ENCODE measurements at regions not wholly inside any gene's neighbourhood (a gene's known extent, or its start where the extent isn't known, plus 50 kb on each side); places are given as distances from the start of the nearest gene placed in this dataset.

GRCh38 chr10:43965918-43966570 is 317.4 kb upstream of the ZNF32 start:
- H3K4me1 Mint-ChIP-seq = no peaks in the 10 kb centered on the region
- H3K4me3 Mint-ChIP-seq = no peak overlapping the region
- H3K9me3 Mint-ChIP-seq = no peaks in the 10 kb centered on the region
- H3K27me3 Mint-ChIP-seq = no peaks in the 10 kb centered on the region
- H3K27ac Mint-ChIP-seq = no peak overlapping the region
- ATAC-seq (replicated peaks) = no peak
- H3K36me3 Mint-ChIP-seq (ENCODE audit: low read depth) = no peaks in the 10 kb centered on the region

- no peaks in the 10 kb centered on the region for H3K4me1 Mint-ChIP-seq
- no peak overlapping the region for H3K27ac Mint-ChIP-seq
- H3K4me3 Mint-ChIP-seq = no peak overlapping the region
- no peak for ATAC-seq (replicated peaks)
- no peaks in the 10 kb centered on the region for H3K27me3 Mint-ChIP-seq
- no peaks in the 10 kb centered on the region for H3K36me3 Mint-ChIP-seq (ENCODE audit: low read depth)
- no peaks in the 10 kb centered on the region for H3K9me3 Mint-ChIP-seq
Measured at GRCh38 chr10:43965033-43965917, 316.6 kb upstream of the ZNF32 start.

- ATAC-seq (replicated peaks) = no peak
- Mint-ChIP-seq H3K36me3 (ENCODE audit: low read depth) (no peaks in the 10 kb centered on the region), H3K27me3 (no peaks in the 10 kb centered on the region), H3K27ac (no peak overlapping the region), H3K9me3 (no peaks in the 10 kb centered on the region), H3K4me3 (no peak overlapping the region), H3K4me1 (no peaks in the 10 kb centered on the region)
Measured at GRCh38 chr10:43964486-43964885, 315.8 kb upstream of the ZNF32 start.

GRCh38 chr10:43963793-43964425 is 315.2 kb upstream of the ZNF32 start:
- no peak for ATAC-seq (replicated peaks)
- peaks cover 1% of the 10 kb centered on the region for H3K27me3 Mint-ChIP-seq
- H3K27ac Mint-ChIP-seq = no peak overlapping the region
- no peaks in the 10 kb centered on the region for H3K9me3 Mint-ChIP-seq
- no peaks in the 10 kb centered on the region for H3K36me3 Mint-ChIP-seq (ENCODE audit: low read depth)
- no peaks in the 10 kb centered on the region for H3K4me1 Mint-ChIP-seq
- no peak overlapping the region for H3K4me3 Mint-ChIP-seq

- ATAC-seq (replicated peaks) = no peak
- Mint-ChIP-seq H3K27me3 (peaks cover 4% of the 10 kb centered on the region), H3K36me3 (ENCODE audit: low read depth) (no peaks in the 10 kb centered on the region), H3K9me3 (no peaks in the 10 kb centered on the region), H3K4me1 (no peaks in the 10 kb centered on the region), H3K4me3 (no peak overlapping the region), H3K27ac (no peak overlapping the region)
Measured at GRCh38 chr10:43963379-43963778, 314.7 kb upstream of the ZNF32 start.

GRCh38 chr10:43962346-43963191 is 313.9 kb upstream of the ZNF32 start:
- no peak for ATAC-seq (replicated peaks)
- Mint-ChIP-seq H3K36me3 (ENCODE audit: low read depth) (no peaks in the 10 kb centered on the region), H3K27ac (no peak overlapping the region), H3K27me3 (peaks cover 4% of the 10 kb centered on the region), H3K4me1 (no peaks in the 10 kb centered on the region), H3K9me3 (no peaks in the 10 kb centered on the region), H3K4me3 (no peak overlapping the region)

GRCh38 chr10:43961523-43962345 is 313.1 kb upstream of the ZNF32 start:
- Mint-ChIP-seq H3K27ac (no peak overlapping the region), H3K4me1 (no peaks in the 10 kb centered on the region), H3K27me3 (peaks cover 4% of the 10 kb centered on the region), H3K9me3 (no peaks in the 10 kb centered on the region), H3K36me3 (ENCODE audit: low read depth) (no peaks in the 10 kb centered on the region), H3K4me3 (no peak overlapping the region)
- ATAC-seq (replicated peaks) = no peak

- no peaks in the 10 kb centered on the region for H3K36me3 Mint-ChIP-seq (ENCODE audit: low read depth)
- ATAC-seq (replicated peaks) = no peak
- no peak overlapping the region for H3K27ac Mint-ChIP-seq
- H3K4me1 Mint-ChIP-seq = no peaks in the 10 kb centered on the region
- H3K27me3 Mint-ChIP-seq = peaks cover 9% of the 10 kb centered on the region
- no peak overlapping the region for H3K4me3 Mint-ChIP-seq
- no peaks in the 10 kb centered on the region for H3K9me3 Mint-ChIP-seq
Measured at GRCh38 chr10:43960981-43961380, 312.3 kb upstream of the ZNF32 start.

- H3K27me3 Mint-ChIP-seq = peaks cover 12% of the 10 kb centered on the region
- H3K4me3 Mint-ChIP-seq = no peak overlapping the region
- no peak overlapping the region for H3K27ac Mint-ChIP-seq
- no peaks in the 10 kb centered on the region for H3K36me3 Mint-ChIP-seq (ENCODE audit: low read depth)
- ATAC-seq (replicated peaks) = no peak
- H3K4me1 Mint-ChIP-seq = no peaks in the 10 kb centered on the region
- no peaks in the 10 kb centered on the region for H3K9me3 Mint-ChIP-seq
Measured at GRCh38 chr10:43960477-43960876, 311.8 kb upstream of the ZNF32 start.

GRCh38 chr10:43960135-43960415 is 311.4 kb upstream of the ZNF32 start:
- Mint-ChIP-seq H3K9me3 (no peaks in the 10 kb centered on the region), H3K4me3 (no peak overlapping the region), H3K4me1 (no peaks in the 10 kb centered on the region), H3K36me3 (ENCODE audit: low read depth) (no peaks in the 10 kb centered on the region), H3K27ac (no peak overlapping the region), H3K27me3 (peaks cover 12% of the 10 kb centered on the region)
- no peak for ATAC-seq (replicated peaks)

GRCh38 chr10:43959364-43960134 is 310.9 kb upstream of the ZNF32 start:
- ATAC-seq (replicated peaks) = no peak
- Mint-ChIP-seq H3K36me3 (ENCODE audit: low read depth) (no peaks in the 10 kb centered on the region), H3K9me3 (no peaks in the 10 kb centered on the region), H3K27ac (no peak overlapping the region), H3K27me3 (peaks cover 13% of the 10 kb centered on the region), H3K4me3 (no peak overlapping the region), H3K4me1 (no peaks in the 10 kb centered on the region)

GRCh38 chr10:43958964-43959363 is 310.3 kb upstream of the ZNF32 start:
- Mint-ChIP-seq H3K4me3 (no peak overlapping the region), H3K36me3 (ENCODE audit: low read depth) (no peaks in the 10 kb centered on the region), H3K4me1 (no peaks in the 10 kb centered on the region), H3K9me3 (no peaks in the 10 kb centered on the region), H3K27me3 (peaks cover 19% of the 10 kb centered on the region), H3K27ac (no peak overlapping the region)
- no peak for ATAC-seq (replicated peaks)

- H3K9me3 Mint-ChIP-seq = peaks cover 3% of the 10 kb centered on the region
- no peak overlapping the region for H3K4me3 Mint-ChIP-seq
- H3K27ac Mint-ChIP-seq = no peak overlapping the region
- peaks cover 24% of the 10 kb centered on the region for H3K27me3 Mint-ChIP-seq
- H3K36me3 Mint-ChIP-seq (ENCODE audit: low read depth) = no peaks in the 10 kb centered on the region
- no peak for ATAC-seq (replicated peaks)
- no peaks in the 10 kb centered on the region for H3K4me1 Mint-ChIP-seq
Measured at GRCh38 chr10:43958071-43958432, 309.4 kb upstream of the ZNF32 start.

Data from activated T-helper 17 cell treated with anti-CD3 and anti-CD28 coated beads, Interleukin-2, amount 50 U/mL, for 72 hours (primary cell).